ENCODE measurements at regions not wholly inside any gene's neighbourhood (a gene's known extent, or its start where the extent isn't known, plus 50 kb on each side); places are given as distances from the start of the nearest gene placed in this dataset.

DNA sequence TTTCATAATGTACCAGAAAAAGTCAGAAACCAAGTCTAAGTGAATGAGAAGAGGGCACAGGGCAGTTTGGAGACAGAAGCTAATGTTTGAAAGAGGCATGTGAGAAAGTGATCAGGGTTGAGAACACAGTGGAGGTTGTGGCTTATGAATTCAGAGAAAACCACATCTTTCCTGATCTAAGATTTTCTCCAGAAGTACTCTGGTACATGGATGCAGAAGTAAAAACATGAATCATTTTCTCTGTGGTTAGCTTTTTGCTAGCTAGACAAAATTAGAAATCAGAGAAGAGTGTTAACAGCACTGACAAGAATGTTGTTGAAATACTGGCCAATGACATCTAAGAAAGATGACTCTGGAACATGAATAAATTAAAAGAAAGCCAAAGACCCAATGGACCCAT lies 541.1 kb downstream of the DNAH5 start:
- TF ChIP-seq, protein P1, sequence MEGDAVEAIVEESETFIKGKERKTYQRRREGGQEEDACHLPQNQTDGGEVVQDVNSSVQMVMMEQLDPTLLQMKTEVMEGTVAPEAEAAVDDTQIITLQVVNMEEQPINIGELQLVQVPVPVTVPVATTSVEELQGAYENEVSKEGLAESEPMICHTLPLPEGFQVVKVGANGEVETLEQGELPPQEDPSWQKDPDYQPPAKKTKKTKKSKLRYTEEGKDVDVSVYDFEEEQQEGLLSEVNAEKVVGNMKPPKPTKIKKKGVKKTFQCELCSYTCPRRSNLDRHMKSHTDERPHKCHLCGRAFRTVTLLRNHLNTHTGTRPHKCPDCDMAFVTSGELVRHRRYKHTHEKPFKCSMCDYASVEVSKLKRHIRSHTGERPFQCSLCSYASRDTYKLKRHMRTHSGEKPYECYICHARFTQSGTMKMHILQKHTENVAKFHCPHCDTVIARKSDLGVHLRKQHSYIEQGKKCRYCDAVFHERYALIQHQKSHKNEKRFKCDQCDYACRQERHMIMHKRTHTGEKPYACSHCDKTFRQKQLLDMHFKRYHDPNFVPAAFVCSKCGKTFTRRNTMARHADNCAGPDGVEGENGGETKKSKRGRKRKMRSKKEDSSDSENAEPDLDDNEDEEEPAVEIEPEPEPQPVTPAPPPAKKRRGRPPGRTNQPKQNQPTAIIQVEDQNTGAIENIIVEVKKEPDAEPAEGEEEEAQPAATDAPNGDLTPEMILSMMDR (IDR thresholded peaks at IDR 0.05), result no peak
- TF ChIP-seq POLR2A (IDR thresholded peaks at IDR 0.05) (no peak), POLR2AphosphoS5 (IDR thresholded peaks at IDR 0.05) (no peak), EP300 (IDR thresholded peaks at IDR 0.05) (no peak)

Data from sigmoid colon (tissue), 4 donors.